Endothelial cell of umbilical vein (primary cell): ENCODE measurements at regions not wholly inside any gene's neighbourhood (a gene's known extent, or its start where the extent isn't known, plus 50 kb on each side); places are given as distances from the start of the nearest gene placed in this dataset.

Experiments used
- FOS ChIP-seq: IDR thresholded peaks from 2 replicates; pipeline ENCODE4 v1.6.1; 2011; ENCODE audit warnings: mild to moderate bottlenecking, low read length, moderate library complexity, borderline replicate concordance; ENCODE audit not compliant: insufficient read depth
- JUN ChIP-seq: IDR thresholded peaks from 2 replicates; pipeline ENCODE4 v1.6.1; 2011; ENCODE audit warnings: borderline replicate concordance, low read depth; ENCODE audit not compliant: insufficient read length, insufficient read depth
- MYC ChIP-seq: IDR thresholded peaks from one replicate; pipeline ENCODE4 v1.6.1; 2011; ENCODE audit warnings: mild to moderate bottlenecking, low read depth, low read length
- POLR2A ChIP-seq: IDR thresholded peaks from 2 replicates; pipeline ENCODE4 v1.6.1; 2012; ENCODE audit warnings: low read depth, mild to moderate bottlenecking, control low read depth, low read length
- TF ChIP-seq, protein P1 (sequence below): IDR thresholded peaks from 2 replicates; pipeline ENCODE4 v1.6.1; 2011; ENCODE audit not compliant: insufficient read depth, insufficient read length
- TF ChIP-seq, protein P2 (sequence below), 2 donors: IDR thresholded peaks; 1 replicate in 1 of 2; 2 replicates in 1 of 2; pipeline ENCODE4 v1.5.1; 2011; ENCODE audit warnings: low read length in 2 of 2, mild to moderate bottlenecking in 2 of 2, moderate library complexity in 2 of 2, control low read depth in 1 of 2, inconsistent platforms in 1 of 2, low read depth in 1 of 2; ENCODE audit not compliant: insufficient read depth in 1 of 2; ENCODE audit errors: extremely low read depth in 1 of 2

DNA sequence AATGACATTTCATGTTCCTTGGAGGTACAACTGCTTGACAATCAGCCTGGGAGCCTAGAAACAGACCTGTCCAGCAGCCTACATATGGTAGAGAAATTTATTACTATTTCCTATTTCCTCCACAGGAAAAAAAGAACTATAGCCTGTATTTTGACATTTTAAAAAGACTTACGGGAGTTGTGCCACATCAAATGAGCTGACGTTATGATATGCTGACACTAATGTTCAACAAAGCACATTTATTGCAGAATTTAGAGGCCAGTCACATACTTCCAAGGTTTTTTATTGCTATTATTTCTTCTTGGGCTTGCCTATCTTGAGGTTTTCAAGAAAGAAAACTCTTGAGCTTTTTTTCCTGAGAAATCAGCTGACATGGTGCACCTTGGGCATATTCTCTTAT is 305.3 kb downstream of the LRIG3 start:
- TF ChIP-seq, protein P1, sequence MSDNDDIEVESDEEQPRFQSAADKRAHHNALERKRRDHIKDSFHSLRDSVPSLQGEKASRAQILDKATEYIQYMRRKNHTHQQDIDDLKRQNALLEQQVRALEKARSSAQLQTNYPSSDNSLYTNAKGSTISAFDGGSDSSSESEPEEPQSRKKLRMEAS, result no peak
- TF ChIP-seq MYC, result no peak
- TF ChIP-seq, protein P2, sequence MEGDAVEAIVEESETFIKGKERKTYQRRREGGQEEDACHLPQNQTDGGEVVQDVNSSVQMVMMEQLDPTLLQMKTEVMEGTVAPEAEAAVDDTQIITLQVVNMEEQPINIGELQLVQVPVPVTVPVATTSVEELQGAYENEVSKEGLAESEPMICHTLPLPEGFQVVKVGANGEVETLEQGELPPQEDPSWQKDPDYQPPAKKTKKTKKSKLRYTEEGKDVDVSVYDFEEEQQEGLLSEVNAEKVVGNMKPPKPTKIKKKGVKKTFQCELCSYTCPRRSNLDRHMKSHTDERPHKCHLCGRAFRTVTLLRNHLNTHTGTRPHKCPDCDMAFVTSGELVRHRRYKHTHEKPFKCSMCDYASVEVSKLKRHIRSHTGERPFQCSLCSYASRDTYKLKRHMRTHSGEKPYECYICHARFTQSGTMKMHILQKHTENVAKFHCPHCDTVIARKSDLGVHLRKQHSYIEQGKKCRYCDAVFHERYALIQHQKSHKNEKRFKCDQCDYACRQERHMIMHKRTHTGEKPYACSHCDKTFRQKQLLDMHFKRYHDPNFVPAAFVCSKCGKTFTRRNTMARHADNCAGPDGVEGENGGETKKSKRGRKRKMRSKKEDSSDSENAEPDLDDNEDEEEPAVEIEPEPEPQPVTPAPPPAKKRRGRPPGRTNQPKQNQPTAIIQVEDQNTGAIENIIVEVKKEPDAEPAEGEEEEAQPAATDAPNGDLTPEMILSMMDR (IDR thresholded peaks at IDR 0.05; ENCODE audit: extremely low read depth in 1 of 2, insufficient read depth in 1 of 2, low read depth in 1 of 2, low read length in 2 of 2), result no peak
- no peak for TF ChIP-seq POLR2A
- TF ChIP-seq JUN, result no peak
- no peak for TF ChIP-seq FOS
